GM19193 (cell line): ENCODE measurements at regions not wholly inside any gene's neighbourhood (a gene's known extent, or its start where the extent isn't known, plus 50 kb on each side); places are given as distances from the start of the nearest gene placed in this dataset.

Source experiments
- POLR2A ChIP-seq: IDR thresholded peaks from 4 replicates; pipeline ENCODE4 v1.6.1; 2011; ENCODE audit not compliant: insufficient read depth, insufficient read length; ENCODE audit errors: extremely low read depth

- no peak for TF ChIP-seq POLR2A
Measured at GRCh38 chr1:199877526-199878384, 149.8 kb upstream of the NR5A2 start.

- TF ChIP-seq POLR2A = no peak
Measured at GRCh38 chr1:199878823-199879222, 148.7 kb upstream of the NR5A2 start.

- no peak for TF ChIP-seq POLR2A
Measured at GRCh38 chr1:199898654-199899053, 128.9 kb upstream of the NR5A2 start.

- TF ChIP-seq POLR2A = no peak
Measured at GRCh38 chr1:199901341-199901740, 126.2 kb upstream of the NR5A2 start.

- TF ChIP-seq POLR2A = no peak
Measured at GRCh38 chr1:199907361-199907760, 120.1 kb upstream of the NR5A2 start.

GRCh38 chr1:199909137-199909536, 118.4 kb upstream of the NR5A2 start:
- no peak for TF ChIP-seq POLR2A

GRCh38 chr1:199913318-199913717, 114.2 kb upstream of the NR5A2 start:
- no peak for TF ChIP-seq POLR2A

- no peak for TF ChIP-seq POLR2A
Measured at GRCh38 chr1:199914546-199914945, 113.0 kb upstream of the NR5A2 start.

- no peak for TF ChIP-seq POLR2A
Measured at GRCh38 chr1:199918196-199918769, 109.2 kb upstream of the NR5A2 start.

GRCh38 chr1:199920635-199921034, 106.9 kb upstream of the NR5A2 start:
- no peak for TF ChIP-seq POLR2A

- no peak for TF ChIP-seq POLR2A
Measured at GRCh38 chr1:199929556-199929955, 98.0 kb upstream of the NR5A2 start.

GRCh38 chr1:199931666-199932377, 95.7 kb upstream of the NR5A2 start:
- no peak for TF ChIP-seq POLR2A

- TF ChIP-seq POLR2A = no peak
Measured at GRCh38 chr1:199932462-199932861, 95.0 kb upstream of the NR5A2 start.

- no peak for TF ChIP-seq POLR2A
Measured at GRCh38 chr1:199936441-199936840, 91.1 kb upstream of the NR5A2 start.

GRCh38 chr1:199937161-199937560, 90.3 kb upstream of the NR5A2 start:
- TF ChIP-seq POLR2A = no peak

- TF ChIP-seq POLR2A = no peak
Measured at GRCh38 chr1:199937661-199938060, 89.8 kb upstream of the NR5A2 start.
